PC-9 (cell line): ENCODE measurements at regions not wholly inside any gene's neighbourhood (a gene's known extent, or its start where the extent isn't known, plus 50 kb on each side); places are given as distances from the start of the nearest gene placed in this dataset.

Experiments
- EZH2 ChIP-seq: fragments of 200-600 bp; sonication (generic); IDR thresholded peaks from 2 replicates; pipeline ENCODE4 v1.8.0; 2017; ENCODE audit warnings: antibody characterized with exemption, low read depth
- TF ChIP-seq, protein P1 (sequence below): fragments of 200-600 bp; sonication (generic); conservative IDR thresholded peaks from 2 replicates; pipeline ENCODE4 v1.6.1; 2017; ENCODE audit warnings: mixed run types, antibody characterized with exemption, mild to moderate bottlenecking, moderate library complexity

DNA sequence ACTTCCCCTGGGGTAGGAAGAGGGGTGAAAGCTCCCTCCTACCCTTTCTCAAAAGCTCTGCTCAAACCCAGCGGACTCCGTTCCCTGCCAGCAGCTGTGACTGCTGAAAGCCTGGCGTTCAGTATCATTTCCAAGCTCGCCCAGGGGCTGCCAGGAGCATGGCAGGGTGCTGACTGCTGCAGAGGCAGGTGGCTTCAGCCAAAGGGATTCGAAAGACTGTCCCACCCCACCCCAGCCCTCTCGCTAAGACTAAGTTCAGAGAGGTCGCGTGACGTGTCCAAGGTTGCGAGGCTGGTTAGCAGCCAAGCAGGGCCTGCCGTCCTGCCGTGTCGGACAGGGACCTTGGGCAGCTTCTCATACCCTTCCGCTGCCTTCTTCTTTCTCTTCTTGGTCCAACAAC, 72.3 kb upstream of the RAB12 start:
- TF ChIP-seq, protein P1, sequence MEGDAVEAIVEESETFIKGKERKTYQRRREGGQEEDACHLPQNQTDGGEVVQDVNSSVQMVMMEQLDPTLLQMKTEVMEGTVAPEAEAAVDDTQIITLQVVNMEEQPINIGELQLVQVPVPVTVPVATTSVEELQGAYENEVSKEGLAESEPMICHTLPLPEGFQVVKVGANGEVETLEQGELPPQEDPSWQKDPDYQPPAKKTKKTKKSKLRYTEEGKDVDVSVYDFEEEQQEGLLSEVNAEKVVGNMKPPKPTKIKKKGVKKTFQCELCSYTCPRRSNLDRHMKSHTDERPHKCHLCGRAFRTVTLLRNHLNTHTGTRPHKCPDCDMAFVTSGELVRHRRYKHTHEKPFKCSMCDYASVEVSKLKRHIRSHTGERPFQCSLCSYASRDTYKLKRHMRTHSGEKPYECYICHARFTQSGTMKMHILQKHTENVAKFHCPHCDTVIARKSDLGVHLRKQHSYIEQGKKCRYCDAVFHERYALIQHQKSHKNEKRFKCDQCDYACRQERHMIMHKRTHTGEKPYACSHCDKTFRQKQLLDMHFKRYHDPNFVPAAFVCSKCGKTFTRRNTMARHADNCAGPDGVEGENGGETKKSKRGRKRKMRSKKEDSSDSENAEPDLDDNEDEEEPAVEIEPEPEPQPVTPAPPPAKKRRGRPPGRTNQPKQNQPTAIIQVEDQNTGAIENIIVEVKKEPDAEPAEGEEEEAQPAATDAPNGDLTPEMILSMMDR: no peak
- TF ChIP-seq EZH2: no peak
